GM11168 (cell line): ENCODE measurements at regions not wholly inside any gene's neighbourhood (a gene's known extent, or its start where the extent isn't known, plus 50 kb on each side); places are given as distances from the start of the nearest gene placed in this dataset.

ENCODE experiments used
- in situ Hi-C: fragments of 300-500 bp; cut with MboI; formaldehyde crosslinking; loops from one replicate; pipeline ENCODE4 v1.12.0; 2022; ENCODE audit warnings: low sequenced_read_pairs; ENCODE audit not compliant: unreplicated experiment

GRCh38 chr7:121624958-121625357, 228.8 kb upstream of the FAM3C start:
- in situ Hi-C loops, result loop anchor here (25.0 kb wide), 1 partner anchor 1513 kb away; no protein-coding TSS in a partner anchor

GRCh38 chr7:121623130-121623872, 227.2 kb upstream of the FAM3C start:
- in situ Hi-C loops, result loop anchor here (25.0 kb wide), 1 partner anchor 1511 kb away; no protein-coding TSS in a partner anchor

- in situ Hi-C loops, result loop anchor here (25.0 kb wide), 1 partner anchor 1510 kb away; no protein-coding TSS in a partner anchor
These were observed 225.8 kb upstream of the FAM3C start for GRCh38 chr7:121621937-121622336.

DNA sequence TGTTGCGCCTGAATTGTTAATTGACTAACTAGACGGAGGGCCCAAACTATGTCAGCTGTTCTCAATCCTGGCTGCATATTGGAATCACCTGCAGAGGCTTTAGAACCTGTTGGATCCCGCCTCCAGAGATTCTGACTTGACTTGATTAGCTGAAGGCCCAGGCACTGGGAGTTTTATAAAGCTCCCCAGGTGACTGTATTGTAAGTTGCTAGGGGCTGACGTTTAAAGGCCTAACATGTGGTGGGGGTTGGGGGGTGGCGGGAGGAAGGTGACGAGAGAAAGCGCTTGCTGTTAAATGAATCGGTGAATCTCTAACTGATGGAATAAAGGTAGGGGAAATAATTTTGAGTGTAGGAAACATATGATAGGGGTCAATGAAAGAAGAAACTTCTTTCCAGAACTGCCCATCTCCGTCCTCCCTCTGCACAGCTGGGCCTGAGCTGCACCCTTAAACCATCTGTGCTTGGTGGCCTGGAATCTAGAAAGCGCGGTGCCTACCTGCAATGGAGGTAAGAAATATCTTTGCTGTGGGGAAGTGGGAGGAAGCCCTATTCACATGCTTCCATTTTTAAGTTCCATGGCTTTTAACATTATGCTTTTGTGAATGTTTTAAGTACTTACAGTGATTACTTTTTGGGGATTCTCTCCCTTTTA, 225.0 kb upstream of the FAM3C start:
- in situ Hi-C loops, result loop anchor here (25.0 kb wide), 1 partner anchor 1509 kb away; no protein-coding TSS in a partner anchor

DNA sequence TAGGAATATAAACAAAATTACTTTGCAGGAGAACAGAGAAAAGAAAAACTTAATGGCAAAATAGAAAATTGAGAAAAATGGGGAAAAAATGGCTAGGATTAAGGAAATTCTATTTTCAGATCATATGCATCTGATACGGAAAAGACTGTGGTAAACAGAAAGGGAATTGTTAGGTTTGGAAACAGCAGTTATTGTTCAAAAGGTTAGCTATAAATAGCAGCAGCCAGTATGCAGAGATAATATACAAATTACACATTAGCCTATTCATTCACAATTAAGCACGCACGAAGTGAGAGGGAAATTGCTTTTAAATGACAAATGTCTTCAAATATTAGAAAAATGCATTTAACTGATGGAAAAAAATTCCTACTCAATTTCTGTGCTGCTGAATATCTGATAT, 224.1 kb upstream of the FAM3C start:
- in situ Hi-C loops, result loop anchor here (25.0 kb wide), 1 partner anchor 1508 kb away; no protein-coding TSS in a partner anchor

DNA sequence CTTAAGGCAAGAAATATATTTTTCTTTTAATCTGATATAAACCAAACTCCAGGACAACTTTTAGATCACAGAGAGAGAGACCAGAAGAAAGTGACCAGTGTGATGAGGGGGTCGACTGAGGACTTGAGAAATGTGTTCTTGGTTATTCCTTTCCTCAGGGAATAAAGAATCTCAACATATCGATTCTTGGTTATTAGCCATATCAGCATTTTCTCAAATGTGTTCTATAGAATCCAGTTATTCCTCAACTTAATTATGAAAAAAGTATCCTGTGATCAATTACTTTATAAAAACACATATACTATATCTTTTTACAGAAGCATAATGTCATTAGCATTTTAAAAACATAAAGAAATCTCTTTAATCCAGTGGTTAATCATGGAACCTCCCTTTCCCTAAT, 222.1 kb upstream of the FAM3C start:
- in situ Hi-C loops, result loop anchor here (25.0 kb wide), 1 partner anchor 1506 kb away; no protein-coding TSS in a partner anchor

GRCh38 chr7:121610243-121610642, 214.1 kb upstream of the FAM3C start:
- in situ Hi-C loops, result loop anchor here (25.0 kb wide), 1 partner anchor 1498 kb away; no protein-coding TSS in a partner anchor

- in situ Hi-C loops, result loop anchor here (25.0 kb wide), 1 partner anchor 1497 kb away; no protein-coding TSS in a partner anchor
These were observed 213.1 kb upstream of the FAM3C start for GRCh38 chr7:121609208-121609607.

DNA sequence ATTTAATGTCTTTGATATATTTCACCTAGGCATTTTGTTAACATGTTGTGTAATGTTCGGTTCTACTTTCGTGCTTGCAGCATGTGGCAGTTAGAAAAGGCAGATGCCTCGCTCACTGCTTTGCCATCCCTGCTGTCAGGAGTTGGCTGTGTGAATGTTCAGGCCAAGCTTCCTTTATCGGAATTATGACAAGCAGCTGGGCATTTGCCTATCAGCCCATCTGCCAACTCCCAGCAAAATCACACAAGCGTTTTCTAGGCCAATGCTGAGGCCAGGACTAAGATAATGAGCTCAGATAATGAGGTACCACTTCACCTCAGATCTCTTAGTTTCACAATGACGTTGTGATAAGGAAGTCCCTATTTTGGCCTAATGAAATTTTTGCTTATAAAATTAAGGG, 212.7 kb upstream of the FAM3C start:
- in situ Hi-C loops, result loop anchor here (25.0 kb wide), 1 partner anchor 1496 kb away; no protein-coding TSS in a partner anchor

GRCh38 chr7:121608183-121608582, 212.1 kb upstream of the FAM3C start:
- in situ Hi-C loops, result loop anchor here (25.0 kb wide), 1 partner anchor 1496 kb away; no protein-coding TSS in a partner anchor

- in situ Hi-C loops, result loop anchor here (25.0 kb wide), 1 partner anchor 1493 kb away; no protein-coding TSS in a partner anchor
These were observed 209.2 kb upstream of the FAM3C start for GRCh38 chr7:121605317-121605680.

DNA sequence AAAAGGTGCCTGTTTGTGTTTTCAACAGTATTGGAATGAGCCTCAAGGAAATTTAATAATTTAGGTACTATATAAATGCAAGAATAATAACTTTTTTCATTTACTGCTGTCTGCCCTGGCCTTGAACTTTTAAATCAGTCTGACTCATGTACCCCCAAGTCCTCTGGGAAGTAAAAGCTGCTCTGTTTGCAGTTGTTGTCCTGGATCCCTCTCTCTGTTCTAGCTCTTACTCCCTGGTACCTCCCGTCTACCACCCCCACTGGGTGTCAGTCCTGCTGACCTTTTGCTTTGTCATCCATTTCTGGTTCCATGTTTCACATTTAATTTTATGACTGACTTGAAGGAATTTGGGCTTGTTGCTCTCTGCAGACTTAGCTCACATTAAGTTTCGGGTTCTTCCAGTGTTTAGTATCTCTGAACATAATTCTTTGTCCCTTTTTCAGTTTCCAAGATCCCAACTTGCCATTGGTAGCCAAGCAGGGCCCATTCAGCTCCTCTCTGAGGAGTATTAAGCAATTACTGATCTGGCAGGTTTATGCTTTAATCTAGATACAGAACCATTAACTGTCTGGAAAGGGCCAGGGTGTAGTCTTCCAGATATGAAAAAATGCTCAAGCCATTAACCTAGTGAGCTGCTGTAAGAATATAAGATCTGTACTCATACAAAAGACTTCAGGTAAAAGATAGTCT, 208.7 kb upstream of the FAM3C start:
- in situ Hi-C loops, result loop anchor here (25.0 kb wide), 1 partner anchor 1492 kb away; no protein-coding TSS in a partner anchor

DNA sequence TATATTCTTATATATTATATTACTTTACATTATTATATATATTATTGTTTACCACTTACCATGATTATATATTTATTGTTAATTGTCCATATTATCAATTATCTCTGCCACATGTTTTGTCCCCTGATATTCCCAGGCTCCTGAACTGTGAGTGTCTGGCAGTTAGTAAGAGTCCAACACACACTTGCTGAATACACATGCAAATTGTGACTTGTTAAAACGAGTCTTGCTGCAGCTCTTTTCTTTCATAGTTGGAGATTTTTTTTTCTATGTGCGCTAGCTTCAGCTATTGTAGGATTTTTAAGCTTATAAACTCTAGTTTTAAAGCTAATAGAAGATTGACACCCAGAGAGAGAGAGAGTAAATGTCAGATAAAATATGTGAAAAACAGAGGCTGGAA, 207.8 kb upstream of the FAM3C start:
- in situ Hi-C loops, result loop anchor here (25.0 kb wide), 1 partner anchor 1492 kb away; no protein-coding TSS in a partner anchor

GRCh38 chr7:121599887-121600286, 203.8 kb upstream of the FAM3C start:
- in situ Hi-C loops, result loop anchor here (25.0 kb wide), 1 partner anchor 1488 kb away; no protein-coding TSS in a partner anchor

DNA sequence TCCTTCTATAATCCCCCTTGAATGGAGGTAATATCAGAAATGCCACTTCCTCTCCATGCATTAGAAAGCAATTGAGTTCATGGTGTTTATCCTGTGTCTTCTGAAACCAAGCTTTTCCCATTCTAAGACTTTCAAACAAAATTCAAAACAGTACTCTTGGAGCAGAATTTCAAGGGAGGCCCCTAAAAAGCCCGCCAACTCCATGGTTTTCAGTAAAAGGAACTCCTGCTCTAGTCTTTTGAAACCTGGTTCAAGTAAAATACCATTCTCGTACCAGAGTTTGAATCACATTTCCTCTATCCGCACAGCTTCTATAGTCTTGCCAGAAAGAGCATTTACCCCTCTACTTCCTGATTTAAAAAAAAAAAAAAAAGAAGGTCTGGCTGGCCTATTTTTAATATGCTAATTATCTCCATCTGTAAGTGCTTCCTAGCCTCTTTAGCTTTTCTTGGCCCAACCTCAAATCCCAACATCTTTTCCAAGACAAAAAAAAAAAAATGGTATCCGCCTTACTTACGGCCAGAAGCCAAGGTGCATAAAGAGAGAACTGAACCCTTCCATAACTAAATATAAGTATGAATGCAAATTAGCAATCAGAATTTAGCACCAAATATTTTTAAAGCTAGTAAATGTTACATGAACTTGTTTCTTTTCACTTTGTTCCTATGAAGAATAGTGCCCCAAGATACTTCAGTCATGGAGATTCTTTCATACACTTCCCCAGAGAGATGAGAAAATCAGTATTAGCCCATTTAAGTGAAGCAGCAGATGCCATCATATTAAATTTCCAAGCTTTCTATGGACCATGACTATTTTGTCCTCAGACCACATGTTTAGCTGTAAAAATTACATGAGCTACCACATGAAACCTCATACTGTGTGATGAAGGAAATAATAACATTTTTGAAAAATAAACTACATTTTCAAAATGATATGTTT, 199.9 kb upstream of the FAM3C start:
- in situ Hi-C loops, result no loop called here

DNA sequence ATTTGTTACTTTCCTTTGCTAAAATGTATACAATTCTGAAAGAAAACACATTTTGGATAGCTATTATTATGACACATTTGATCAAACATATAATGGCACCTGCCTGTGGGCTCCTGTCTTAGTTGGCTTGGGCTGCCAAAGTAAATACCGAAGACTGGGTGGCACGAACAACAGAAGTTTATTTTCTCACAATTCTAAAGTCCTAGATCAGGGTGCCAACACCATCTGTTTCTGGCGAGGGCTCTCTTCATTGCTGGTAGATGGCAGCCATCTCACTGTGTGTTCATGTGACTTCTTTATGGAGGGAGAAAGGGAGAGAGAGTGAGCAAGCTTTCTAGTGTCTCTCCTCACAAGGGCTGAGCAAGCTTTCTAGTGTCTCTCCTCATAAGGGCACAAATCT, 195.8 kb upstream of the FAM3C start:
- in situ Hi-C loops, result no loop called here

DNA sequence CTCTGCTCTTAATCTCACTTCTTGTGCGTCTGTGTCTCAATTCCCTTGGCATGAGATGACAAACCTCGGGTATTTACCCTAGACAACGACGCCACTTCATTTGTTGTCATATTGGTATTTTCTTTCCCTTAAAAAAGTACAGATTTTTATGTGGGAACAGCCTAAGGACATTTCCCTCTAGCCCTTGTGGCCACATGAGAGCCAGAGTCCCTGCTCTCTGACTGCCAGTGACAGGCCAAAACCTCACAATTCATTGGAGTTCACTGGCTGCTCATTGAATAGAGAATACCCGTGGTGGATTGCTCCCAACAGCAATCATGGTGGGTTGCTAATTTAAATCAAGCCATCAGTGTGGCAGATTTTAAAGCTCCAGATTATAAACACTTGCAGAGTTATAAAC, 191.3 kb upstream of the FAM3C start:
- in situ Hi-C loops, result no loop called here

- in situ Hi-C loops, result no loop called here
These were observed 186.2 kb upstream of the FAM3C start for GRCh38 chr7:121582258-121582657.

DNA sequence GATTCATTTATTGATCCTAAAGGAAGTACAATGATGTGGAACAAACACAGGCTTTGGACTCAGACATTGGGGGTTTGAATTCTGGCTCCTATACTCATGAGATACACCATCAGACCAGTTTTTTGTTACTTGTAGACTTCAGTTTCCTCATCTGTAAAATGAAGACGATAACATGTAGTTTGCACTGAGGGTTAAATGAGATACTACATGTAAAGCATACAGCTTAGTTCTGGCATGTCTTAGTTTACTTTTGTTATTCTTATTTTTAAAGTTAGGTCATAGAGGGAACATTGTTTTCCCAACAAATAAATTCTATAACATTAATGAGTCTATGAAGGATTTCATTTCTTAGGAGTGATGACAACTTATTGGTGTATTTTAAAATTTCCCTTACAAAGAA, 183.5 kb upstream of the FAM3C start:
- in situ Hi-C loops, result no loop called here
